Cerebellar nuclear complex (tissue), 1 donor: ENCODE measurements at regions not wholly inside any gene's neighbourhood (a gene's known extent, or its start where the extent isn't known, plus 50 kb on each side); places are given as distances from the start of the nearest gene placed in this dataset.

Source experiments
- DNase-seq, 2 experiments: peaks; one replicate each; lab custom pipeline; 2025; lab: John Stamatoyannopoulos, UW

GRCh38 chr4:67120369-67120768 lies 424.9 kb downstream of the CENPC start:
- no peak for DNase-seq

GRCh38 chr4:67109276-67109675 lies 436.0 kb downstream of the CENPC start:
- DNase-seq, result no peak

GRCh38 chr4:67106861-67107460 lies 438.3 kb downstream of the CENPC start:
- no peak for DNase-seq

DNA sequence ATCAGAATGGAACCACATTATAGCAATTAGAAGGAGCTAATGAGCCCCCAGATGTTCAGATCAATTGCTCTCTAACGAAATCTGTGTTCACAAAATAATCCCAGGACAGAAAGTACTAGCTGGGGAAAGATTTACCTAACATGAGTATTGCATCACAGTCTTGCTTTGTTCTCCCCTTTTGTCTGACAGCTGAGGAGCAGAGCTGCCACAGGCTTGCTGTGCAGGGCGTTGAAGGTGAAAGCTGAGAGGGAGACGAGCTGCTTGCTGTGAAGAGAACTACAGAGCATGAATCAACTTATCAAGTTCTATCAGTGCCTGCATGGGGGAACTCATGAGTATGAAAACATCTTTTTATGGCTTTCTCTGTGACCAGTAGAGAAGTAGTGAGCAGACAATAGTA lies 441.2 kb downstream of the CENPC start:
- DNase-seq, result no peak

DNA sequence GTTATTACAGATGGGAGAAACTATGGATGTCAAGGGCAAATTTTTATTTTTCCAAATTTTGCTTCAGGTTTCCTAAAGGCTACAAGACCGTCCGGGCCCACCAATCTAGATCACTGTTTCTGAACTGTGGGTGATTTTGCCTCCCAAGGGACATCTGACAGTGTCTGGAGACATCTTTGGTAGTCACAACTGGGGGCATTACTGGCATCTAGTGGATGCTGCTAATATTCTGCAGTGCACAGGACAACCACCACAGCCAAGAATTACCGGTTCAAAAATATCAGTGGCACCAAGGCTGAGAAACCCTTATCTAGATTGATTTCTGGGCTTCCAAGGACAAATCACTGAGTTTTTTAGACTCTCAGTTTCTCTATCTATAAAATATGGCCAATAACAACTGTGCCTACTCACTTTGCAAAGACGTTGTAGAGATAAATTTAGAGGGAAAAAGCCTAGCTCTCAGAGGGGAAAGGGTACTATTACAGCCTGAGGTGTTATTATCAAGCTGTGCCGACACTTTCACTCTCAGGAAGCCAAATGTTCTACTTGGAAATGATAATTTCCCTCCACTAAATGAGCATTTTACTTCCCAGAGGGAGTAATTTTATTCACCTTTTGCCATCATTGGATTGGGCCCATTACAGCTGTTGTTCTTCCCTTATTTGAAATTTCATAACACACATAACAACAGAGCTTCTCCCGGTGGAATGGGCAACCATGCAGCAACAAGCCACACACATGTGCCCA lies 442.1 kb downstream of the CENPC start:
- DNase-seq, result no peak

GRCh38 chr4:67101612-67102011 lies 443.7 kb downstream of the CENPC start:
- no peak for DNase-seq

- no peak for DNase-seq
Measured at GRCh38 chr4:67092351-67092750, 453.0 kb downstream of the CENPC start.

DNA sequence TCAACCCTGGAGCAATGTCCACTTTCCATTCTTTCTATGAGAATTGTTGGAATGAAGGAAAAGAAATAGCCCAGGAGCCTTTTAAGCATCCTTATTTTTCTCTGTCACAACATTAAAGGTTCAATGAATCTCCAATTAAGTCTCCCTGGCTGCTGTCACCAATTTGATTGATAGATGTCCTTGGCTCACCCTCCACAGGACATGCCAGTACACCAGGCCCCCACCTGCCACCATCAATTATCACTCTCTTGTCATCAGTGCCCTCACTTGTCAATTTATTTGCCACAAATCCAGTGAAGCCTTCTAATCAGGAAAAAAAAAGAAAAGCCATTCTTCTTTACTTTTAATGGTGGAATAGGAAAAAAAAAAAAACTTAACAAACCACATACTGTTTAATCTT lies 453.6 kb downstream of the CENPC start:
- no peak for DNase-seq

- no peak for DNase-seq
Measured at GRCh38 chr4:67087897-67088296, 457.4 kb downstream of the CENPC start.

DNA sequence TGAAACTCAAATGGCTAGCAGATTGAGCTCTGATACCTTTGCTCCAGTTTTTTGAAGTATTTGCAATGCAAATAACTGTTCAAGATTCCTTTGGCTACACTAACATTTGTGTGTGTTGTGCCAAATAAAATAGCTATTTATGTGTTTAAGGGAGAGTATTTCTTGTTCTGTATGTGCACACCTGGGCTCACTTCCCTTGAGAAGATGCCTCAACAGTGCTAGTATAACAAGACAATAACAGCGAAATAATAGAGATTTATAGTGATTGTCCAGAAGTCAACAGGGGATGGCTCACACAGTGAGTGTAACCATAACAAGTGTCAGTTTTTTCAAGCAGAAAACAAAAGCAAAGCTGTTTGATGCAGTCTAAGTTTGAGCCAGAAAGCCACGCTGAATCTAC lies 460.5 kb downstream of the CENPC start:
- no peak for DNase-seq

- DNase-seq, result no peak
Measured at GRCh38 chr4:67083496-67083895, 461.8 kb downstream of the CENPC start.

- DNase-seq, result no peak
Measured at GRCh38 chr4:67082746-67083145, 462.6 kb downstream of the CENPC start.

DNA sequence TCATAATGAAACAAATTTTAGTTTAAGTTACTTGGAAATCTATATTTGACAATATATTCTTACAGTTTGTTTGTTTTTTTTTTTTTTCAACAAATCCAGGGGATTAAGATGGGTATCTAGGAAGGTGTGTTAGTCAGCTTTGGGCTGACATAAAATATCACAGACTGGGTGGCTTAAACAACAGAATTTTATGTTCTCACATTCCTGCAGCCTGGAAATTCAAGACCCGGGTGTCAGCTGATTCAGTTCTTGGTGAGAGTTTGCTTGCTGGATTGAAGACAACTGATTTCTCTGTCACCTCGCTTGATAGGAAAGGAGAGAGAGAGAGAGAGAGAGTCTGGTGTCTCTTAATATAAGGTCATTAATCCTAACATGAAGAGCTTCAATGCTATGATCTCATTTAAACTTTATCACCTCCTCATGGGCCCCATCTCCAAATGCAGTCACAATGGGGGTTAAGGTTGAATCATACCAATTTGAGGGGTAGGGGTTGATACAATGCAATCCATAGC lies 465.2 kb downstream of the CENPC start:
- DNase-seq, result no peak

- no peak for DNase-seq
Measured at GRCh38 chr4:67071641-67072040, 473.7 kb downstream of the CENPC start.

DNA sequence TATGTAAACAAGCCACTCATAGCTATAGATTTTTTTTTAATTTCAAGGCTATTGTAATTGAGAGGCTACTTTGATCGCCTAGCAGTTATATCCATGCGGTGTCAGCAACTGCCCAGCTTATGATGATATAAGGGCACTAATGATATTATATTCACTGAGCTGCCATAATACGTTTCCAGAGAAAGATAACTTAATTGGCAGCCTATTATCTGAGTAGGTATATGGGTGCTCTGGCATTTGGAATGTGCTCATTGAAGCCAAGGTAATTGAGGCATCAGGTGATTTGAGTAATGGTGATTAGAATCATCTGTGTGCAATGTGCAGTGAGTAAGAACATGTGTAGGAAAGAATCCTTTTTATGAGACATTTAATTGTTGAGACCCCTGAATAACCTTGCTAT lies 490.0 kb downstream of the CENPC start:
- DNase-seq, result no peak

GRCh38 chr4:67054896-67055295 lies 490.4 kb downstream of the CENPC start:
- no peak for DNase-seq

GRCh38 chr4:67052814-67053675 lies 492.3 kb downstream of the CENPC start:
- no peak for DNase-seq

DNA sequence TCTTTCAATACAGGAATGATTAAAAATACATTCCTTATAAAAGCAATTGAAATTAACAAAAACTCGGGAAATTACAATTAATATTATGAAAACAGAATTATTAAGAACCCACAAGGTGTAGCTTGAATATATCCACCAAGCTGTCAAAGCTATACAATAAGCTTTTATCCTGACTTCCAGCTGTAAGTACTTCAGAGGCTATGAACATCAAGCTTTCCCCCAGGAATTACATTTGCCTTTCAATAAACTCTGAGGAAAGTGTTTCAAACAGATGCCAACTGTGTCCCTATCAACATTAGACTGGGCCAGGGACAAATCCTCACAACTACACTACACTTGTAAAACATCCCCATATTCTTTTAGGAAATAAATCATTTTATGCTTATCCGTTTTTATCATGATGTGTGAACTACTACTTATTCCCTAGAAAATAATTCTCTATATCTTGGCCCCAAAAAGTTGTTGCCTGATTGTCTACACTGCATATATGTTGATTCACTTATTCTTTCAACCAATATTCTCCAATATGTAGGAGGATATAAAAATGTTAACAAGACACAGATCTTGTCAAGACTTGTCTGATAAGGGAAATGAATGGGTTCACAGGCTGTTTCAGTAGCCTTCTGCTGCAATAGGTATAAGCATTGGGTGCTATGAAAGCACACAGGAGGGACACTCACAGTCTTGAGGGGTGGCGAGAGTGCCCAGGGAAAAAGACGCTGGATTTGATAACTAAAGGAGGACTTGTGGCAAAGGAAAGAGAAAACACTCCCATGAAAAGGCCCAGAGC lies 494.1 kb downstream of the CENPC start:
- no peak for DNase-seq

DNA sequence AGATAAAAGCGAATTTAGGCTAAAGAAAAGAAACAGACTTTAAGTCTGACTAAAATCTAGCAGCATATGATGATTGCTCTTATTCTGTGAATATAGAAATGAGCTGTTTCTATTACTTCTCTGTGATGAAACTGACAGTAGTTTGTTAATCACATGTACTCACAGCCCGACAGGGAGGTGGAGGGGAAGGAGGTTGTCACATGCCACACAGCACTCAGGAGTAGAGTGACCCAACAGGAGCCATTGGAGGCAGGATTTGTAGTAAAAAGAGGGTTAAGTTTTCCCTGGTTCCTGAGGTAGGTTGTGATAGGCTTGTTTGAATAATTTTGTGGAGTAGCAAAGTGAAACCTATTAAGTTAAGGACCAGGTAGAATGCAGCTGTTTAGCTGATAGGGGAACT lies 495.9 kb downstream of the CENPC start:
- DNase-seq, result no peak

GRCh38 chr4:67048530-67048929 lies 496.8 kb downstream of the CENPC start:
- DNase-seq, result no peak

GRCh38 chr4:67040315-67040714 lies 505.0 kb downstream of the CENPC start:
- no peak for DNase-seq

DNA sequence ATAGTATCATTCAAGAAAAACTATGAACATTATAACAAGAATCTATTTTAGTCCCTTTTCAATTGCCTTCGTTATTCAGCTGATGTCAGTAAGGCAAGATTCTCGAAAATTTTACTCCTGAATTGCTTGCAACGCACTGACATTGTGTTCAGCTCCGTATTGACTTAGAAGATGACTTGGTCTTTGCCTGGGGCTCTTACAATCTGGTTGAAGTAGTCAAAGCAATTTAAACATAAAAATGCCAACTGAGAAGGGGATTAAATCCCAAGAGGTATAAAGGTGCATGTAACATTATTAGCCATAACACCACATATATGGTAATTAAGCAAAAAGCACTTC lies 507.1 kb downstream of the CENPC start:
- DNase-seq, result no peak
